Stimulated activated memory B cell treated with anti-CD40 and anti-IgM and Interleukin-4, amounts not matched to agents 10 μg/mL and 1 μg/mL and 100 μg/mL, for 72 hours (primary cell): ENCODE measurements at regions not wholly inside any gene's neighbourhood (a gene's known extent, or its start where the extent isn't known, plus 50 kb on each side); places are given as distances from the start of the nearest gene placed in this dataset.

Source experiments
- ATAC-seq: fragments of 150-1000 bp; cut with Tn5 transposase; 2 replicates; pipeline ENCODE4 v1.10.0; 2021
- H3K27ac Mint-ChIP-seq: one replicate; pipeline ENCODE4 v1.8.0; 2022; ENCODE audit warnings: mild to moderate bottlenecking, mixed read lengths
- H3K27me3 Mint-ChIP-seq: one replicate; pipeline ENCODE4 v1.8.0; 2022; ENCODE audit warnings: mixed read lengths
- H3K36me3 Mint-ChIP-seq: one replicate; pipeline ENCODE4 v1.8.0; 2022; ENCODE audit warnings: mixed read lengths
- H3K4me1 Mint-ChIP-seq: one replicate; pipeline ENCODE4 v1.8.0; 2022; ENCODE audit warnings: mixed read lengths
- H3K4me3 Mint-ChIP-seq: one replicate; pipeline ENCODE4 v1.8.0; 2022; ENCODE audit warnings: mild to moderate bottlenecking, moderate library complexity, mixed read lengths
- H3K9me3 Mint-ChIP-seq: one replicate; pipeline ENCODE4 v1.8.0; 2022; ENCODE audit warnings: mixed read lengths

GRCh38 chr9:82161876-82162275, 173.3 kb downstream of the SPATA31D1 start:
- Mint-ChIP-seq H3K27me3 (no peaks in the 10 kb centered on the region), H3K4me1 (no peaks in the 10 kb centered on the region), H3K36me3 (no peaks in the 10 kb centered on the region), H3K4me3 (no peak overlapping the region), H3K9me3 (no peaks in the 10 kb centered on the region), H3K27ac (no peak overlapping the region)
- ATAC-seq: no peak

GRCh38 chr9:82164159-82164558, 175.6 kb downstream of the SPATA31D1 start:
- Mint-ChIP-seq H3K9me3 (no peaks in the 10 kb centered on the region), H3K4me3 (no peak overlapping the region), H3K4me1 (peaks cover 6% of the 10 kb centered on the region), H3K36me3 (no peaks in the 10 kb centered on the region), H3K27ac (no peak overlapping the region), H3K27me3 (no peaks in the 10 kb centered on the region)
- ATAC-seq: no peak

- Mint-ChIP-seq H3K36me3 (no peaks in the 10 kb centered on the region), H3K4me3 (no peak overlapping the region), H3K27me3 (no peaks in the 10 kb centered on the region), H3K27ac (no peak overlapping the region), H3K9me3 (no peaks in the 10 kb centered on the region), H3K4me1 (peaks cover 11% of the 10 kb centered on the region)
- no peak for ATAC-seq
Measured at GRCh38 chr9:82167296-82167695, 178.7 kb downstream of the SPATA31D1 start.

- H3K27me3 Mint-ChIP-seq: no peaks in the 10 kb centered on the region
- H3K4me1 Mint-ChIP-seq: peaks cover 11% of the 10 kb centered on the region
- no peaks in the 10 kb centered on the region for H3K9me3 Mint-ChIP-seq
- no peak overlapping the region for H3K4me3 Mint-ChIP-seq
- ATAC-seq: no peak
- no peaks in the 10 kb centered on the region for H3K36me3 Mint-ChIP-seq
- no peak overlapping the region for H3K27ac Mint-ChIP-seq
Measured at GRCh38 chr9:82168585-82168984, 180.0 kb downstream of the SPATA31D1 start.

GRCh38 chr9:82170866-82171265, 182.3 kb downstream of the SPATA31D1 start:
- H3K36me3 Mint-ChIP-seq: no peaks in the 10 kb centered on the region
- no peak overlapping the region for H3K4me3 Mint-ChIP-seq
- no peaks in the 10 kb centered on the region for H3K9me3 Mint-ChIP-seq
- H3K4me1 Mint-ChIP-seq: peaks cover 11% of the 10 kb centered on the region
- ATAC-seq: no peak
- no peak overlapping the region for H3K27ac Mint-ChIP-seq
- no peaks in the 10 kb centered on the region for H3K27me3 Mint-ChIP-seq

GRCh38 chr9:82171271-82171670, 182.7 kb downstream of the SPATA31D1 start:
- ATAC-seq: no peak
- Mint-ChIP-seq H3K36me3 (no peaks in the 10 kb centered on the region), H3K9me3 (no peaks in the 10 kb centered on the region), H3K27me3 (no peaks in the 10 kb centered on the region), H3K4me1 (peaks cover 11% of the 10 kb centered on the region), H3K27ac (no peak overlapping the region), H3K4me3 (no peak overlapping the region)

- Mint-ChIP-seq H3K27me3 (no peaks in the 10 kb centered on the region), H3K36me3 (no peaks in the 10 kb centered on the region), H3K4me1 (peaks cover 27% of the 10 kb centered on the region), H3K27ac (no peak overlapping the region), H3K4me3 (no peak overlapping the region), H3K9me3 (peaks cover 3% of the 10 kb centered on the region)
- ATAC-seq: no peak
Measured at GRCh38 chr9:82180711-82181110, 192.1 kb downstream of the SPATA31D1 start.

GRCh38 chr9:82183181-82183860, 194.7 kb downstream of the SPATA31D1 start:
- Mint-ChIP-seq H3K27ac (no peak overlapping the region), H3K4me3 (no peak overlapping the region)

GRCh38 chr9:82184524-82184923, 196.0 kb downstream of the SPATA31D1 start:
- no peaks in the 10 kb centered on the region for H3K27me3 Mint-ChIP-seq
- ATAC-seq: peak; percentile 87
- H3K9me3 Mint-ChIP-seq: no peaks in the 10 kb centered on the region
- peak overlapping the region; percentile 5 for H3K4me3 Mint-ChIP-seq
- peaks cover 27% of the 10 kb centered on the region for H3K4me1 Mint-ChIP-seq
- peak overlapping the region; percentile 56 for H3K27ac Mint-ChIP-seq
- H3K36me3 Mint-ChIP-seq: no peaks in the 10 kb centered on the region

More at GRCh38 chr9:82183181-82183860, 194.7 kb downstream of the SPATA31D1 start:
- H3K4me1 Mint-ChIP-seq: peaks cover 27% of the 10 kb centered on the region
- no peaks in the 10 kb centered on the region for H3K36me3 Mint-ChIP-seq
- ATAC-seq: no peak
- no peaks in the 10 kb centered on the region for H3K27me3 Mint-ChIP-seq
- no peaks in the 10 kb centered on the region for H3K9me3 Mint-ChIP-seq

- H3K36me3 Mint-ChIP-seq: peaks cover 2% of the 10 kb centered on the region
- peak overlapping the region; percentile 56 for H3K27ac Mint-ChIP-seq
- H3K27me3 Mint-ChIP-seq: no peaks in the 10 kb centered on the region
- no peak for ATAC-seq
- H3K9me3 Mint-ChIP-seq: peaks cover 3% of the 10 kb centered on the region
- no peak overlapping the region for H3K4me3 Mint-ChIP-seq
- peaks cover 14% of the 10 kb centered on the region for H3K4me1 Mint-ChIP-seq
Measured at GRCh38 chr9:82188817-82189216, 200.2 kb downstream of the SPATA31D1 start.

GRCh38 chr9:82191082-82191770, 202.7 kb downstream of the SPATA31D1 start:
- no peak for ATAC-seq
- Mint-ChIP-seq H3K27me3 (no peaks in the 10 kb centered on the region), H3K4me1 (no peaks in the 10 kb centered on the region), H3K36me3 (peaks cover 7% of the 10 kb centered on the region), H3K4me3 (no peak overlapping the region), H3K9me3 (peaks cover 7% of the 10 kb centered on the region), H3K27ac (no peak overlapping the region)

GRCh38 chr9:82192211-82192610, 203.6 kb downstream of the SPATA31D1 start:
- Mint-ChIP-seq H3K4me3 (no peak overlapping the region), H3K27me3 (no peaks in the 10 kb centered on the region), H3K9me3 (peaks cover 7% of the 10 kb centered on the region), H3K27ac (no peak overlapping the region), H3K36me3 (peaks cover 7% of the 10 kb centered on the region), H3K4me1 (no peaks in the 10 kb centered on the region)
- ATAC-seq: no peak

GRCh38 chr9:82196622-82197441, 208.3 kb downstream of the SPATA31D1 start:
- H3K27ac Mint-ChIP-seq: no peak overlapping the region
- no peak overlapping the region for H3K4me3 Mint-ChIP-seq
- peaks cover 7% of the 10 kb centered on the region for H3K36me3 Mint-ChIP-seq
- H3K4me1 Mint-ChIP-seq: no peaks in the 10 kb centered on the region
- no peak for ATAC-seq
- no peaks in the 10 kb centered on the region for H3K27me3 Mint-ChIP-seq
- H3K9me3 Mint-ChIP-seq: peaks cover 7% of the 10 kb centered on the region

GRCh38 chr9:82201196-82201595, 212.6 kb downstream of the SPATA31D1 start:
- no peaks in the 10 kb centered on the region for H3K4me1 Mint-ChIP-seq
- ATAC-seq: no peak
- no peaks in the 10 kb centered on the region for H3K9me3 Mint-ChIP-seq
- H3K4me3 Mint-ChIP-seq: no peak overlapping the region
- no peaks in the 10 kb centered on the region for H3K27me3 Mint-ChIP-seq
- H3K27ac Mint-ChIP-seq: no peak overlapping the region
- H3K36me3 Mint-ChIP-seq: no peaks in the 10 kb centered on the region

- no peaks in the 10 kb centered on the region for H3K9me3 Mint-ChIP-seq
- H3K36me3 Mint-ChIP-seq: no peaks in the 10 kb centered on the region
- H3K4me3 Mint-ChIP-seq: no peak overlapping the region
- H3K27ac Mint-ChIP-seq: no peak overlapping the region
- H3K4me1 Mint-ChIP-seq: no peaks in the 10 kb centered on the region
- H3K27me3 Mint-ChIP-seq: no peaks in the 10 kb centered on the region
- no peak for ATAC-seq
Measured at GRCh38 chr9:82202808-82203207, 214.2 kb downstream of the SPATA31D1 start.
